ENCODE measurements at regions not wholly inside any gene's neighbourhood (a gene's known extent, or its start where the extent isn't known, plus 50 kb on each side); places are given as distances from the start of the nearest gene placed in this dataset.

DNA sequence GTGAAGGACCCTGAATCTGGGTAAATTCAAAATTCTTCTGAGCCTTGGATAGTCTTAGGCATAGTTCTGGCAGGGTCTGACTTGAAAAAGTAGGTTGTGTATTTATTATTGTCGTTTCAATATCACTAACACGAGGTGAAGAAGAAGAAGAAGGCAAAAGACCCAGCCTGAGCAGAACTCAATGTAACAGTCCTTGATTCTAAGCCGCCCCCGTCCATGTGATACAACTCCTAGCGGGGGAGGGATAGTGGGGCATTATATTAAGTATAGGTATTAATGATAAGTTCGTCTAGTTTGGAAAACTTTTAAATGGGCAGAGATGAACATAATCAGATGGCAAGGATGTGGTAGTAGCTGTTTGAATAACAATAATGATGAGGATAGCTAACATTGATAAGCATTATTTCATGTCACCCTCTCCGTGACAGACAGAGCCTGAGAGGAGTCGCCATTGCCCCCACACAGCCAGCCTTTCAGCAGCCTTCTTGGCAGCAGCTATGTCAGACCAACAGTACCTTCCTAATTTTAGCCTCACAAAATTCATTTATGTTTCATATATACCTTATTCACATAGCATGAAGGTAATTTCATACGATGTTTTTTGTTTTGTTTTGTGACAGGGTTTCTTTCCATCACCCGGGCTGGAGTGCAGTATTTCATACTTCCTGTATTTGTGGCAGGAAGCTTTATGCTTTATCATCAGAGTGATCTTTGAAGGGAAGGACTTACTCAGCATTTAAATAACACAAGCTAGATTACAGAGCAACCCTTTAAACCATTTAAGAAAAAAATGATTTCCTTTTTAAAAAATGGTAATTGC, 64.4 kb upstream of the NPAS1 start:
- Mint-ChIP-seq H3K36me3 (no peaks in the 10 kb centered on the region), H3K27me3 (ENCODE audit: low read depth in 2 of 2) (no peaks in the 10 kb centered on the region), H3K9me3 (no peaks in the 10 kb centered on the region), H3K4me3 (peak overlapping the region; percentile 81), H3K27ac (peak overlapping the region; percentile 92 to 93), H3K4me1 (peaks cover 62 to 63% of the 10 kb centered on the region in 2 donors)
- 10% methylated on average over 10 of the region's 10 CpGs for WGBS (ENCODE audit: insufficient coverage)
- Histone ChIP-seq H3K9me3 (ENCODE audit: control insufficient read depth, insufficient read depth, low read length) (no peaks in the 10 kb centered on the region), H3K36me3 (ENCODE audit: control insufficient read depth, insufficient read depth, low read length) (no peaks in the 10 kb centered on the region), H3K27me3 (ENCODE audit: control insufficient read depth, insufficient read depth, low read length) (no peaks in the 10 kb centered on the region), H3K4me1 (ENCODE audit: control insufficient read depth, insufficient read depth, low read length) (peaks cover 55% of the 10 kb centered on the region), H3K27ac (ENCODE audit: low read length) (peak overlapping the region; percentile 79), H3K4me3 (ENCODE audit: low read length) (peak overlapping the region; percentile 37)
- intact Hi-C loops (cut with micrococcal nuclease): loop anchor here (2.0 kb wide), 1 partner anchor 18 kb away; no protein-coding TSS in a partner anchor
- peak; percentile 84 to 86 (median 86) for ATAC-seq
- peak in 1 of 2 donors; percentile 71 for DNase-seq
- TF ChIP-seq, protein P1, sequence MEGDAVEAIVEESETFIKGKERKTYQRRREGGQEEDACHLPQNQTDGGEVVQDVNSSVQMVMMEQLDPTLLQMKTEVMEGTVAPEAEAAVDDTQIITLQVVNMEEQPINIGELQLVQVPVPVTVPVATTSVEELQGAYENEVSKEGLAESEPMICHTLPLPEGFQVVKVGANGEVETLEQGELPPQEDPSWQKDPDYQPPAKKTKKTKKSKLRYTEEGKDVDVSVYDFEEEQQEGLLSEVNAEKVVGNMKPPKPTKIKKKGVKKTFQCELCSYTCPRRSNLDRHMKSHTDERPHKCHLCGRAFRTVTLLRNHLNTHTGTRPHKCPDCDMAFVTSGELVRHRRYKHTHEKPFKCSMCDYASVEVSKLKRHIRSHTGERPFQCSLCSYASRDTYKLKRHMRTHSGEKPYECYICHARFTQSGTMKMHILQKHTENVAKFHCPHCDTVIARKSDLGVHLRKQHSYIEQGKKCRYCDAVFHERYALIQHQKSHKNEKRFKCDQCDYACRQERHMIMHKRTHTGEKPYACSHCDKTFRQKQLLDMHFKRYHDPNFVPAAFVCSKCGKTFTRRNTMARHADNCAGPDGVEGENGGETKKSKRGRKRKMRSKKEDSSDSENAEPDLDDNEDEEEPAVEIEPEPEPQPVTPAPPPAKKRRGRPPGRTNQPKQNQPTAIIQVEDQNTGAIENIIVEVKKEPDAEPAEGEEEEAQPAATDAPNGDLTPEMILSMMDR (IDR thresholded peaks at IDR 0.05): no peak

DNA sequence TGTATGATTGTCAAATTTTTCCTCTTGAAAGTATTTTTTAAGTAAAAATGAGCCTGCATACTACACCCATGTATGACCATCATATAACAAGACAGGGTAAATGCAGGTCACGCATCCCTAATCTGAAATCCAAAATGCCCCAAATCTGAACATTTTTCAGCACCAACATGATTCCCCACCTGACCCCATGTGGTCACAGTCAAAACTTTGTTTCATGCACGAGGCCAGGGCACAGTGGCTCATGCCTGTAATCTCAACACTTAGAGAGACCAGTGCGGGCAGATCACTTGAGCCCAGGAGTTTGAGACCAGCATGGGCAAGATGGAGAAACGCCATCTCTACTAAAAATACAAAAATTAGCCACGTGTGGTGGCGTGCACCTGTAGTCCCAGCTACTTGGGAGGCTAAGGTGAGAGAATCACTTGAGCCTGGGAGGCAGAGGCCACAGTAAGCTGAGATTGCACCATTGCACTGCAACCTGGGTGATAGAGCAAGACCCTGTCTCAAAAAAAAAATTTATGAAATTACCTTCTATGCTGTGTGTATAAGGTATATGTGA, 63.7 kb upstream of the NPAS1 start:
- H3K4me1 Mint-ChIP-seq: peaks cover 59% of the 10 kb centered on the region in 2 donors
- TF ChIP-seq, protein P1 (IDR thresholded peaks at IDR 0.05): no peak
- H3K4me3 Mint-ChIP-seq: peak overlapping the region; percentile 81
- peaks cover 48% of the 10 kb centered on the region for H3K4me1 ChIP-seq (ENCODE audit: control insufficient read depth, insufficient read depth, low read length)
- H3K27me3 ChIP-seq (ENCODE audit: control insufficient read depth, insufficient read depth, low read length): no peaks in the 10 kb centered on the region
- no peaks in the 10 kb centered on the region for H3K9me3 ChIP-seq (ENCODE audit: control insufficient read depth, insufficient read depth, low read length)
- no peak overlapping the region for H3K4me3 ChIP-seq (ENCODE audit: low read length)
- H3K27ac Mint-ChIP-seq: peak overlapping the region; percentile 92 to 93
- peak; percentile 6 to 23 (median 13) for ATAC-seq
- H3K27ac ChIP-seq (ENCODE audit: low read length): no peak overlapping the region
- H3K36me3 ChIP-seq (ENCODE audit: control insufficient read depth, insufficient read depth, low read length): no peaks in the 10 kb centered on the region
- 61% methylated on average over 6 of the region's 6 CpGs for WGBS (ENCODE audit: insufficient coverage)
- no peaks in the 10 kb centered on the region for H3K27me3 Mint-ChIP-seq (ENCODE audit: low read depth in 2 of 2)
- H3K9me3 Mint-ChIP-seq: no peaks in the 10 kb centered on the region
- H3K36me3 Mint-ChIP-seq: no peaks in the 10 kb centered on the region
- intact Hi-C loops (cut with micrococcal nuclease): loop anchor here (2.0 kb wide), 1 partner anchor 19 kb away; no protein-coding TSS in a partner anchor
- DNase-seq: peak in 1 of 2 donors; percentile 45

DNA sequence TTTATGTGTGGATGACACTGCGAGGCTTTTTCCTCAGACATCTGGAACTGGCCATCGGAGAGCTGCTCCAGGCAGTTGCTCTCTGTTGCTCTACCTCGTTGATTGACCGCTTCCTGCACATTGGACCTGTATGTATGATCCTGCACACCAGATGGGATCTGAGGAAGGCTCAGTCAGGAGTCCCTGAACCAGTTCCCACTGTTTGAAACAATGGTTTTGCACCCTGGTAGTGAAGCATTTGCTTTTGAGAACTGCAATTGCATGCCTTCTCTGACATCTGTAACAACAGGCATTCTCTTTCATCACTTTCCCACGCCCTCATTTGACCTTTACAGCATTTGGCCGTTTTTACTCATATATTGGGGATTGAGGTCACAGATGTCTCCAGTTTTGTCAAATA, 61.1 kb upstream of the NPAS1 start:
- 83% methylated on average over 5 of the region's 6 CpGs for WGBS (ENCODE audit: insufficient coverage)
- H3K36me3 Mint-ChIP-seq: no peaks in the 10 kb centered on the region
- H3K4me1 ChIP-seq (ENCODE audit: control insufficient read depth, insufficient read depth, low read length): peaks cover 54% of the 10 kb centered on the region
- H3K9me3 Mint-ChIP-seq: no peaks in the 10 kb centered on the region
- peaks cover 64 to 66% of the 10 kb centered on the region in 2 donors for H3K4me1 Mint-ChIP-seq
- H3K27ac Mint-ChIP-seq: no peak overlapping the region
- H3K4me3 Mint-ChIP-seq: no peak overlapping the region
- ATAC-seq: no peak
- no peak overlapping the region for H3K27ac ChIP-seq (ENCODE audit: low read length)
- no peak overlapping the region for H3K4me3 ChIP-seq (ENCODE audit: low read length)
- no peaks in the 10 kb centered on the region for H3K27me3 Mint-ChIP-seq (ENCODE audit: low read depth in 2 of 2)
- H3K9me3 ChIP-seq (ENCODE audit: control insufficient read depth, insufficient read depth, low read length): no peaks in the 10 kb centered on the region
- no peaks in the 10 kb centered on the region for H3K27me3 ChIP-seq (ENCODE audit: control insufficient read depth, insufficient read depth, low read length)
- no peak for DNase-seq
- TF ChIP-seq, protein P1 (IDR thresholded peaks at IDR 0.05): no peak
- no peaks in the 10 kb centered on the region for H3K36me3 ChIP-seq (ENCODE audit: control insufficient read depth, insufficient read depth, low read length)
- intact Hi-C loops (cut with micrococcal nuclease): no loop called here
